Thyroid gland (tissue), 4 donors: ENCODE measurements at regions not wholly inside any gene's neighbourhood (a gene's known extent, or its start where the extent isn't known, plus 50 kb on each side); places are given as distances from the start of the nearest gene placed in this dataset.
A peak's percentile ranks its signal among the peaks of the same experiment; 100 is the strongest.

Experiments
- DNase-seq, 2 donors: peaks; one replicate each; pipeline ENCODE4 v3.0.0-alpha.2; 2019
- H3K27ac ChIP-seq, 3 donors: fragments of 200-600 bp; sonication (generic); 1 replicate in 2 of 3; 2 replicates in 1 of 3; pipeline ENCODE4 v1.5.1; 2016 to 2019; ENCODE audit warnings: mild to moderate bottlenecking in 1 of 3, moderate library complexity in 1 of 3
- H3K27me3 ChIP-seq: fragments of 200-600 bp; sonication (generic); one replicate; pipeline ENCODE4 v1.5.1; 2019
- H3K36me3 ChIP-seq, 2 donors: fragments of 200-600 bp; sonication (generic); one replicate each; pipeline ENCODE4 v1.5.1; 2016 to 2019
- H3K4me1 ChIP-seq, 2 donors: fragments of 200-600 bp; sonication (generic); one replicate each; pipeline ENCODE4 v1.5.1; 2017 to 2019
- H3K4me3 ChIP-seq, 3 donors: fragments of 200-600 bp; sonication (generic); replicated peaks in 1 of 3; 1 replicate in 2 of 3; 2 replicates in 1 of 3; pipeline ENCODE4 v1.5.1; 2016; ENCODE audit warnings: mild to moderate bottlenecking in 1 of 3
- H3K9me3 ChIP-seq: fragments of 200-600 bp; sonication (generic); one replicate; pipeline ENCODE4 v1.5.1; 2017
- POLR2A ChIP-seq, 2 donors: fragments of 450-650 bp; IDR thresholded peaks; one replicate each; pipeline ENCODE4 v1.6.1; 2017; ENCODE audit warnings: antibody characterized with exemption in 2 of 2, mild to moderate bottlenecking in 2 of 2, moderate library complexity in 1 of 2
- WGBS, 2 donors: methylation state at CpG; one replicate each; pipeline ENCODE4 v1.1.5; 2017; 5-methylcytosine and 5-hydroxymethylcytosine counted together
- intact Hi-C: fragments of 100-400 bp; cut with DNase I; formaldehyde crosslinking; loops from one replicate; pipeline ENCODE4 v1.15.1; 2023
- TF ChIP-seq, protein P1 (sequence below), 6 experiments: fragments of 200-600 bp in 3 of 6; fragments of 450-650 bp in 3 of 6; sonication (generic) in 3 of 6; IDR thresholded peaks; one replicate each; pipeline ENCODE4 v1.5.1; 2016 to 2019; ENCODE audit warnings: antibody characterized with exemption in 6 of 6, mild to moderate bottlenecking in 2 of 6, inconsistent platforms in 1 of 6, moderate library complexity in 1 of 6

DNA sequence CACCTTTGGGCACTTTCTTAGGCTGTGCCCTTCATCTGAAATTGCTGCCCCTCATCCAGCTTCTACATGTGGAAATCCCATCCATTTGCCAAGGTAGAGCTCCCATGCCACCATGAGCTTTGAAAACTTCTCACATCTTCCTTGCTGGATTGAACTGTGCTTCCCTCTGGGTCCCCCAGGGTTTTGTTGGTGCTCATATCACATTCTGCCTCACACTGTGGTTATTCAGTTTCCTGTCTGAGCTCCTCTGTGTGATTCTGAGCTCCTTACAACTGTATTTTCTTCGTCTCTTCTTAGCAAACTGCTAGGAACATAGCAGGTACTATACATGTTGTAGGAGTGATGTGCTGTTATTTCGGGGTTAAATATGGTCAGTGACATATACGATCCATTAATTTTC lies 74.9 kb upstream of the KL start:
- H3K27me3 ChIP-seq, result no peaks in the 10 kb centered on the region
- DNase-seq, result no peak
- TF ChIP-seq POLR2A (IDR thresholded peaks at IDR 0.05), result no peak
- TF ChIP-seq, protein P1, sequence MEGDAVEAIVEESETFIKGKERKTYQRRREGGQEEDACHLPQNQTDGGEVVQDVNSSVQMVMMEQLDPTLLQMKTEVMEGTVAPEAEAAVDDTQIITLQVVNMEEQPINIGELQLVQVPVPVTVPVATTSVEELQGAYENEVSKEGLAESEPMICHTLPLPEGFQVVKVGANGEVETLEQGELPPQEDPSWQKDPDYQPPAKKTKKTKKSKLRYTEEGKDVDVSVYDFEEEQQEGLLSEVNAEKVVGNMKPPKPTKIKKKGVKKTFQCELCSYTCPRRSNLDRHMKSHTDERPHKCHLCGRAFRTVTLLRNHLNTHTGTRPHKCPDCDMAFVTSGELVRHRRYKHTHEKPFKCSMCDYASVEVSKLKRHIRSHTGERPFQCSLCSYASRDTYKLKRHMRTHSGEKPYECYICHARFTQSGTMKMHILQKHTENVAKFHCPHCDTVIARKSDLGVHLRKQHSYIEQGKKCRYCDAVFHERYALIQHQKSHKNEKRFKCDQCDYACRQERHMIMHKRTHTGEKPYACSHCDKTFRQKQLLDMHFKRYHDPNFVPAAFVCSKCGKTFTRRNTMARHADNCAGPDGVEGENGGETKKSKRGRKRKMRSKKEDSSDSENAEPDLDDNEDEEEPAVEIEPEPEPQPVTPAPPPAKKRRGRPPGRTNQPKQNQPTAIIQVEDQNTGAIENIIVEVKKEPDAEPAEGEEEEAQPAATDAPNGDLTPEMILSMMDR (IDR thresholded peaks at IDR 0.05), result no peak
- H3K27ac ChIP-seq, result no peak overlapping the region
- no peaks in the 10 kb centered on the region for H3K36me3 ChIP-seq
- intact Hi-C loops, result no loop called here
- no peak overlapping the region for H3K4me3 ChIP-seq
- no peaks in the 10 kb centered on the region for H3K4me1 ChIP-seq
- 93% methylated on average over 3 of the region's 3 CpGs for WGBS, 2 donors
- H3K9me3 ChIP-seq, result no peaks in the 10 kb centered on the region

DNA sequence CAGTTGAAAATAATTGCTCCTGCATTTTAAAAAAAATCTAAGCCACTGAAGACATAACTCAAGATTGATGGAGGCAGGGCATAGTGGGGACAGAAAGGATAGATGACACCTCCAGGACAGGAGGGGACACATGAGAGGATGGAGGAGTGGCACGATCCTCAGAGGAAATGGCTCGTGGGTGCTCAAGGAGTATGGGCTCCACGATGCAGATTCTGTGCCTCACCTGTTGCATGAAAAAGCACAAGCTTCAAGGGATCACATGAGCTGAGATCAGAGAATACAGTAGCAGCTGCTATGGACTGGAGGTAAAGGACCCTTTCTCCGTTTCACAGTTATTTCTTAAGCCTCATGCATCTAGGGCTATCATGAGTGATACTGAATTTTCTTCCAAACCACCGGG lies 69.7 kb upstream of the KL start:
- H3K36me3 ChIP-seq, result no peaks in the 10 kb centered on the region
- WGBS, 2 donors, result 88 to 93% methylated on average over 5 of the region's 5 CpGs
- H3K4me3 ChIP-seq, result no peak overlapping the region
- H3K9me3 ChIP-seq, result no peaks in the 10 kb centered on the region
- TF ChIP-seq POLR2A (IDR thresholded peaks at IDR 0.05), result no peak
- TF ChIP-seq, protein P1 (IDR thresholded peaks at IDR 0.05), result no peak
- H3K4me1 ChIP-seq, result peaks cover 0 to 5% of the 10 kb centered on the region in 2 donors
- no peaks in the 10 kb centered on the region for H3K27me3 ChIP-seq
- H3K27ac ChIP-seq, result no peak overlapping the region
- intact Hi-C loops, result no loop called here
- no peak for DNase-seq

DNA sequence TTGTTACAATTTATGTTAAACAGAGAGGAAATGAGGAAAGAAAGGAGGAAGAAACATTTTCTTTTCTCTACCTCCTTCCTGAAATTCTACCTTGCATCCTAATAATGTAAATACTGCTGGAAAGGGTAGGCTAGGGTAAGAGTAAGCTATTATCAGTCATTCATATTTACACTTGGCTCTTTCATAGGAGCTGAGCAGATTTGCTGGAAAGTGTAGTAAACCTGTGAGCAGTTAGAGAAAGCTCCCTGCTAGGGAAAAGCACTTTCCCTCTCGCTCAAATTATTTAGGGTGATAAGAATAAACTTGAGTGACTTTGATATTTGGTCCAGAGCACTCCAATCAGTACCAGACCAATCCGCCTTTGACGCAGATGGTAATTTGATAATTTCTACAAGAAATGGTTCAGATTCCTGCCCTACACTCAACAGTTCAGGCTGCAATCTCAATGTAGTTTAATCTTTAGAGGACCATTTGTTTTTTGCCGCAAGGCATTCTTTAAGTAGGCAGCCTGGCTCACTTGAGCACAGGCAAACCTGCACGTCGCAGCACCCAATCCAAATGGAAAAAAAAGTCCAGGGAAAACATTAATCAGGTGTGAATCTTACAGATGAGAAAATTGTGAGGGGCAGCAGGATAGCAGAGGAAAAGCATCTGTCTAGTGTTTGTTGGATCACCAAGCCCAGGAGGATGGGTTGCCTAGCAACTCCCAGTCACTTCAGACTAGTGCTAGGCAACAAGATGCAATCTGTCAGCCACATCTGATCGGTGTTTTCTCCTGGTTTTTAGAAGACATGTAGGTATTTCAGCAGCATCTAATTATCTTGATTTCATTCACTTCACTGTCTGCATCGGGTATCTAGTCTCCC lies 68.6 kb upstream of the KL start:
- Histone ChIP-seq H3K27me3 (no peaks in the 10 kb centered on the region), H3K9me3 (no peaks in the 10 kb centered on the region), H3K27ac (no peak overlapping the region), H3K4me1 (peaks cover 0 to 5% of the 10 kb centered on the region in 2 donors), H3K36me3 (no peaks in the 10 kb centered on the region), H3K4me3 (no peak overlapping the region)
- WGBS, 2 donors, result 75 to 78% methylated on average over 8 of the region's 8 CpGs
- intact Hi-C loops, result no loop called here
- TF ChIP-seq POLR2A (IDR thresholded peaks at IDR 0.05), result no peak
- TF ChIP-seq, protein P1 (IDR thresholded peaks at IDR 0.05), result no peak
- no peak for DNase-seq

DNA sequence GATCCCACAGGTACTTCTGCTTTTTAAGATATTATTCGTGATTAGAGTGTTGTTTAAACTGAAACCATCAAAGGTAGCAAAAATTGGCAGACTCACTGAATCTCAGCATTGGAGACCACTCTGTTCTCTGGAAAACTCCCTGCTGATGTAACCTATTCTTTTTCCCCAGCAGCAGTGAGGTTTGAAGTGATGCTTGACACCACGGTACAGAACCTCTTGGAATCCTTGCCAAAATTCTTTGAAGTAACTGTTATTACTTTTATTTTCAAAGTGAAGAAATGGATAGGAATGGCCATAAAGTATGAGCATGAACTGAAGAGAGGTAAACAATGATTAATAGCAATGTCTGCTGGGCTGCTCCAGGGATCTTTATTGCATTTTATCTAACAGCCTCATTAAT lies 66.4 kb upstream of the KL start:
- Histone ChIP-seq H3K4me3 (no peak overlapping the region), H3K4me1 (peaks cover 0 to 5% of the 10 kb centered on the region in 2 donors), H3K27ac (no peak overlapping the region), H3K27me3 (no peaks in the 10 kb centered on the region), H3K9me3 (no peaks in the 10 kb centered on the region), H3K36me3 (no peaks in the 10 kb centered on the region)
- intact Hi-C loops, result no loop called here
- 24 to 27% methylated on average over 2 of the region's 2 CpGs for WGBS, 2 donors
- peak in 1 of 2 donors; percentile 8 for DNase-seq
- TF ChIP-seq POLR2A (IDR thresholded peaks at IDR 0.05), result no peak
- TF ChIP-seq, protein P1 (IDR thresholded peaks at IDR 0.05), result no peak

DNA sequence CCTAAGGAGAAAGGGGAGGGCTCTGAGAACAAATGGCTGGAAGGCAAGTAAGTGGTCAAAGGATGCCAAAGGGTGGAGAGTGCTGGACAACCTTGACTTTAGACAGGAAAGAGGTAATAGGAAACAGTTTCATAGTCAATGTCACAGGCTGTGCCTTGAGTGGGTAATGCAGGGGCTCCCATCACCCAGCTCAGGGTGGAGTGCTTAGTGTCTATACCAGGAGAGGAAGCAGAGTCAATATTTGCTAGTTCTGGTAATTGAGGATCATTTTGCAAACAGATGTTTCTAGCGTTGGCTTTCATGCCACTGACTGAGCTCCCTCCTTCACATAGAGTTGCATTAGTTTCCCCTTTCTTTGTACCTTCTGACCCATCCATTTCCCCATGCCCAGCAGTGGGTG lies 64.6 kb upstream of the KL start:
- DNase-seq, result no peak
- Histone ChIP-seq H3K27ac (no peak overlapping the region), H3K4me3 (no peak overlapping the region), H3K4me1 (peaks cover 0 to 5% of the 10 kb centered on the region in 2 donors), H3K36me3 (no peaks in the 10 kb centered on the region), H3K27me3 (no peaks in the 10 kb centered on the region), H3K9me3 (no peaks in the 10 kb centered on the region)
- intact Hi-C loops, result no loop called here
- WGBS, 2 donors, result 85 to 95% methylated on average over 1 of the region's 1 CpG
- TF ChIP-seq, protein P1 (IDR thresholded peaks at IDR 0.05), result no peak
